OCI-LY3 (cell line): ENCODE measurements at regions not wholly inside any gene's neighbourhood (a gene's known extent, or its start where the extent isn't known, plus 50 kb on each side); places are given as distances from the start of the nearest gene placed in this dataset.

Experiments used
- H2AFZ ChIP-seq: fragments of 200-600, 300-600 bp; shearing (Covaris generic); 2 replicates; pipeline ENCODE4 v1.6.0; 2014; ENCODE audit warnings: antibody characterized with exemption, low read depth, low read length
- H3K27ac ChIP-seq: fragments of 200-600, 300-600 bp; sonication (generic); 2 replicates; pipeline ENCODE4 v1.5.1; 2014; ENCODE audit warnings: mild to moderate bottlenecking, low read length, moderate library complexity, mixed read lengths
- H3K27me3 ChIP-seq: fragments of 200-600, 300-600 bp; sonication (generic); 2 replicates; pipeline ENCODE4 v1.6.1; 2014; ENCODE audit warnings: low read depth, low read length, mixed read lengths
- H3K36me3 ChIP-seq: fragments of 200-600, 300-600 bp; sonication (generic); replicated peaks from 2 replicates; pipeline ENCODE3; 2014; ENCODE audit warnings: low read depth, low read length, mixed read lengths
- H3K4me1 ChIP-seq: fragments of 300-600, 200-600 bp; sonication (generic); 2 replicates; pipeline ENCODE4 v1.6.1; 2014; ENCODE audit warnings: low read length, mixed read lengths
- H3K4me2 ChIP-seq: fragments of 200-600, 300-600 bp; sonication (generic); 2 replicates; pipeline ENCODE4 v1.6.1; 2014; ENCODE audit warnings: low read length, mixed read lengths
- H3K4me3 ChIP-seq: fragments of 300-600, 200-600 bp; sonication (generic); 2 replicates; pipeline ENCODE4 v1.5.1; 2014; ENCODE audit warnings: antibody characterized with exemption, mild to moderate bottlenecking, low read length, moderate library complexity
- H3K79me2 ChIP-seq: fragments of 300-600, 200-600 bp; shearing (Covaris generic); 2 replicates; pipeline ENCODE4 v1.6.1; 2014; ENCODE audit warnings: mild to moderate bottlenecking, low read length, mixed read lengths
- H3K9ac ChIP-seq: fragments of 300-600, 200-600 bp; shearing (Covaris generic); 2 replicates; pipeline ENCODE4 v1.6.0; 2014; ENCODE audit warnings: mild to moderate bottlenecking, low read length, moderate library complexity
- H3K9me3 ChIP-seq: fragments of 200-600, 300-600 bp; shearing (Covaris generic); 2 replicates; pipeline ENCODE4 v1.6.1; 2014; ENCODE audit warnings: low read length, mixed read lengths; ENCODE audit not compliant: insufficient read depth
- H4K20me1 ChIP-seq: fragments of 200-600, 300-600 bp; sonication (generic); 2 replicates; pipeline ENCODE4 v1.6.1; 2016; ENCODE audit warnings: low read length, mixed read lengths; ENCODE audit not compliant: insufficient read depth
- CTCF ChIP-seq: fragments of 200-600, 300-600 bp; sonication (generic); IDR thresholded peaks from 2 replicates; pipeline ENCODE4 v1.5.1; 2014; ENCODE audit warnings: antibody characterized with exemption, low read length, low read depth
- EZH2phosphoT487 ChIP-seq: fragments of 200-600 bp; shearing (Covaris generic); IDR thresholded peaks from 2 replicates; pipeline ENCODE4 v1.6.1; 2018; ENCODE audit warnings: antibody characterized with exemption, mixed run types, low read depth

DNA sequence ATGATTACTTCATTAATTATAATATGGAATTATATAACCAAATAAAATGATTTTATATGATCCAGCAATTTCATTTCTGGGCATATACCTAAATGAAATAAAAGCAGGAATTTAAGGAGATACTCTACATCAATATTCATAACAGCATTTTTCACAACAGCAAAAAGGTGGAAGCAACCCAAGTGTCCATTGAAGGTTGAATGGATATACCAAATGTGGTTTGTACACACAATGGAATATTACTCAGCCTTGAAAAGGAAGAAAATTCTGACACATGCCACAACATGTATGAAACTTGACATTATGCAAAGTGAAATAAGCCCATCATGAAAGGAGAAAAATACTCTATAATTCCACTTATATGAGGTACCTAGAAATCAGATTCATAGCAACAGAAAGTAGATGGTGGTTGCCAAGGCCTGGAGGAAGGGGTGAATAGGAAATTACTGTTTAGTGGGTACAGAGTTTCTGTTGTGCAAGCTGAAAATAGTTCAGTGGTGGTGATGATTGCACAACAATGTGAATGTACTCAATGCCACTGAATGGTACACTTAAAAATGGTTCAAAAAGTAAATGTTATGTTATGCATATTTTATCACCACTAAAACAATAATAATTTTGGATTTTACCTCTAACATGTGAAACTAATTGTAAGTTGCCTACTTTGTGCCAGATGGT, 471.5 kb downstream of the SPRY1 start:
- Histone ChIP-seq H4K20me1 (no peaks in the 10 kb centered on the region), H3K9me3 (no peaks in the 10 kb centered on the region), H3K4me1 (no peaks in the 10 kb centered on the region), H3K4me3 (no peak overlapping the region), H3K4me2 (no peak overlapping the region), H3K36me3 (no peaks in the 10 kb centered on the region), H3K27ac (no peak overlapping the region), H3K79me2 (no peaks in the 10 kb centered on the region), H2AFZ (no peak overlapping the region), H3K9ac (no peak overlapping the region), H3K27me3 (no peaks in the 10 kb centered on the region)
- TF ChIP-seq CTCF (no peak), EZH2phosphoT487 (no peak)

DNA sequence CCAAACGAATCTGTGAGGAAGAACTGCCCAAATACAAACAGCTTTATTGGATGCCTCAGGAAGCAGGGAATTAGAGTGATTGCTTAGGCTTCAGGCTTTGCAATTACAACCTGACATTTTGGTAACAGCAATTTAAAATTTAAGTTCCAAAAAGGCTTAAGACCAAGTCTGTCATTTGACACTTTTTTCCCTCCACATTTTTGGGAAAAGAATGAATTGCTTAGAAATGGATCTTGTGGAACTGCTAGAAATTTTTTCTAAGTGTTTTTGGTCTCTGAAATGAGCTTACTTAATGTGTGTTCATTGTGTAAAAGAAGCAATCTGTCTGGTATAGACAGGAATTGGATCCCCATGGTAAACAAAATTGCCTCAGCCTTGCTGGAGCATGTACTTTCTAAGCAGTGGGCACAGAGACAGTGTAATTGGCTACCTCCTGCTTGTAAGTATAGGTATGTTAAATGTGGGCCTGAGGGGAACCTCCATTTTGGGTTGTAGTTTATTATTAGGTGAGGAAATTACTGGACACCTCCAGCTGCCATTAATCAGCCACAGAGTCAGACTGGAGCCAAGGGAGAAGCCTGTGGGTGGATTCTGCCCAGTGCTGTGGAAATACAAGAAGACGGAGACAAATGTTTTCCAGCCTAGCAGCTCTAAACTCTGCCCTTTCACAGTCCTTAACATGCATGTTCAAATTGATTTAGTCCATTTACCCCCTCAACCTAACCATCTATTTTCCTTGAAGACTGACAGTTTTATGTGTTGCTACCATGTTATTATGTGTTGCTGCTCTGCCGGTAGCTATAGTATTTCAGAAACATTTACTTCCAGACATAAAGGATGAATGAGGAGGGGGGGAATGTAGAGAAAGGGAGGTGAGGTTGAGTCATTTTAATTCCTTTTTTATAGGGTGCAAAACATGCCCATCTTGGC, 473.0 kb downstream of the SPRY1 start:
- Histone ChIP-seq H3K4me3 (no peak overlapping the region), H3K9ac (no peak overlapping the region), H3K27ac (no peak overlapping the region), H4K20me1 (no peaks in the 10 kb centered on the region), H2AFZ (no peak overlapping the region), H3K4me1 (no peaks in the 10 kb centered on the region), H3K4me2 (no peak overlapping the region), H3K27me3 (no peaks in the 10 kb centered on the region), H3K36me3 (no peaks in the 10 kb centered on the region), H3K9me3 (no peaks in the 10 kb centered on the region), H3K79me2 (no peaks in the 10 kb centered on the region)
- no peak for TF ChIP-seq CTCF
- TF ChIP-seq EZH2phosphoT487 = no peak

GRCh38 chr4:123870216-123870876, 473.8 kb downstream of the SPRY1 start:
- Histone ChIP-seq H3K79me2 (no peaks in the 10 kb centered on the region), H3K9ac (no peak overlapping the region), H3K4me1 (no peaks in the 10 kb centered on the region), H3K4me2 (no peak overlapping the region), H3K9me3 (no peaks in the 10 kb centered on the region), H4K20me1 (no peaks in the 10 kb centered on the region), H2AFZ (no peak overlapping the region), H3K36me3 (no peaks in the 10 kb centered on the region), H3K4me3 (no peak overlapping the region), H3K27ac (no peak overlapping the region), H3K27me3 (no peaks in the 10 kb centered on the region)
- no peak for TF ChIP-seq CTCF
- no peak for TF ChIP-seq EZH2phosphoT487

- no peak overlapping the region for H3K9ac ChIP-seq
- no peak overlapping the region for H3K27ac ChIP-seq
- H3K4me1 ChIP-seq = no peaks in the 10 kb centered on the region
- no peaks in the 10 kb centered on the region for H3K79me2 ChIP-seq
- H3K9me3 ChIP-seq = no peaks in the 10 kb centered on the region
- no peak overlapping the region for H3K4me2 ChIP-seq
- H3K27me3 ChIP-seq = no peaks in the 10 kb centered on the region
- H2AFZ ChIP-seq = no peak overlapping the region
- TF ChIP-seq EZH2phosphoT487 (no peak), CTCF (no peak)
- no peak overlapping the region for H3K4me3 ChIP-seq
- no peaks in the 10 kb centered on the region for H4K20me1 ChIP-seq
- H3K36me3 ChIP-seq = no peaks in the 10 kb centered on the region
These were observed 474.7 kb downstream of the SPRY1 start for GRCh38 chr4:123871341-123871740.
